AG04450 (cell line): ENCODE measurements at regions not wholly inside any gene's neighbourhood (a gene's known extent, or its start where the extent isn't known, plus 50 kb on each side); places are given as distances from the start of the nearest gene placed in this dataset.

ENCODE experiments used
- CTCF ChIA-PET: fragments of 300-600, 350-600 bp; formaldehyde crosslinking; extraction: SDS; loops from one replicate; lab custom pipeline; 2022; ENCODE audit warnings: antibody characterized with exemption, inconsistent platforms; lab: Charles Lee
- POLR2A ChIA-PET: fragments of 350-600 bp; formaldehyde crosslinking; extraction: SDS; loops from one replicate; lab custom pipeline; 2021; ENCODE audit warnings: antibody characterized with exemption, inconsistent platforms; lab: Yijun Ruan, JAX
- DNase-seq: peaks from one replicate; pipeline ENCODE4 v3.0.0-alpha.2; 2011; ENCODE audit warnings: low read depth, low spot score
- H3K27ac ChIP-seq: one replicate; pipeline ENCODE4 v1.5.1; 2012; ENCODE audit warnings: low read depth, low read length, control low read depth
- H3K27me3 ChIP-seq: one replicate; pipeline ENCODE4 v1.6.0; 2012; ENCODE audit warnings: low read length; ENCODE audit not compliant: control insufficient read depth, insufficient read depth
- H3K4me3 ChIP-seq: 2 replicates; pipeline ENCODE4 v1.5.1; 2011; ENCODE audit warnings: mild to moderate bottlenecking, low read depth, low read length, control low read depth
- H3K9me3 ChIP-seq: 2 replicates; pipeline ENCODE4 v1.5.1; 2012; ENCODE audit warnings: low read length; ENCODE audit not compliant: control insufficient read depth, insufficient read depth
- CTCF ChIP-seq: IDR thresholded peaks from 2 replicates; pipeline ENCODE4 v1.5.1; 2011; ENCODE audit warnings: low read depth, low read length, control low read depth, inconsistent platforms

- Histone ChIP-seq H3K27ac (no peak overlapping the region), H3K4me3 (no peak overlapping the region), H3K27me3 (no peaks in the 10 kb centered on the region), H3K9me3 (no peaks in the 10 kb centered on the region)
- ChIA-PET POLR2A (no interaction called here), CTCF (interaction anchor here (0.6 to 2.6 kb wide), 10 partner anchors 64 to 420 kb away, joined by 3 to 17 read pairs (median 4); no protein-coding TSS in a partner anchor)
- peak; percentile 7 for DNase-seq
- peak; percentile 71 for TF ChIP-seq CTCF
These were observed 253.1 kb upstream of the ADGRL4 start for GRCh38 chr1:79259390-79260336.

- DNase-seq = no peak
- H3K27me3 ChIP-seq = no peaks in the 10 kb centered on the region
- no peak overlapping the region for H3K4me3 ChIP-seq
- TF ChIP-seq CTCF = no peak
- H3K9me3 ChIP-seq = no peaks in the 10 kb centered on the region
- CTCF ChIA-PET = no interaction called here
- no peak overlapping the region for H3K27ac ChIP-seq
- POLR2A ChIA-PET = no interaction called here
These were observed 248.9 kb upstream of the ADGRL4 start for GRCh38 chr1:79255421-79255820.

DNA sequence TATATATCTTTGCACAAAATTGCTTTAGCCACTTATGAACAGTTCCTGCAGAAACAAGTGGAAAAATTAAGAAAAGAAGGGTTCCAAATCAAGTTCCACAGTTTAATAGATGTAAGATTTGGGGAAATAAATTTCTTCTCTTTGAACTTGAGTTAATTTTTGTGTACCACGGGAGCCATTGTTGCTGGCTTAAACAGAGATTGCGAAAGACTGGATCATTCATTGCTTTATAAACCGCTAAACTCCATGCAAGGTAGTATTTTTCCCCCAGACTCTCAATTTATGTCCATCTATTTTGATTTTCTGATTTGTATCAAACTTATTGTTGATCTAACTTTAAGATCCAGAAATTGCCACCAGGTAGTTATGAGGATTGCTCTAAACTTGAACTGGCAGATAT is 246.1 kb upstream of the ADGRL4 start:
- no peak overlapping the region for H3K27ac ChIP-seq
- no peaks in the 10 kb centered on the region for H3K27me3 ChIP-seq
- no peaks in the 10 kb centered on the region for H3K9me3 ChIP-seq
- ChIA-PET CTCF (no interaction called here), POLR2A (no interaction called here)
- no peak overlapping the region for H3K4me3 ChIP-seq
- DNase-seq = no peak
- TF ChIP-seq CTCF = no peak

- no peak for DNase-seq
- CTCF ChIA-PET = no interaction called here
- Histone ChIP-seq H3K27me3 (no peaks in the 10 kb centered on the region), H3K4me3 (no peak overlapping the region), H3K9me3 (no peaks in the 10 kb centered on the region; the same call in 1 of the 2 replicates), H3K27ac (no peak overlapping the region)
- TF ChIP-seq CTCF = no peak
- POLR2A ChIA-PET = no interaction called here
These were observed 233.3 kb upstream of the ADGRL4 start for GRCh38 chr1:79239840-79240239.

DNA sequence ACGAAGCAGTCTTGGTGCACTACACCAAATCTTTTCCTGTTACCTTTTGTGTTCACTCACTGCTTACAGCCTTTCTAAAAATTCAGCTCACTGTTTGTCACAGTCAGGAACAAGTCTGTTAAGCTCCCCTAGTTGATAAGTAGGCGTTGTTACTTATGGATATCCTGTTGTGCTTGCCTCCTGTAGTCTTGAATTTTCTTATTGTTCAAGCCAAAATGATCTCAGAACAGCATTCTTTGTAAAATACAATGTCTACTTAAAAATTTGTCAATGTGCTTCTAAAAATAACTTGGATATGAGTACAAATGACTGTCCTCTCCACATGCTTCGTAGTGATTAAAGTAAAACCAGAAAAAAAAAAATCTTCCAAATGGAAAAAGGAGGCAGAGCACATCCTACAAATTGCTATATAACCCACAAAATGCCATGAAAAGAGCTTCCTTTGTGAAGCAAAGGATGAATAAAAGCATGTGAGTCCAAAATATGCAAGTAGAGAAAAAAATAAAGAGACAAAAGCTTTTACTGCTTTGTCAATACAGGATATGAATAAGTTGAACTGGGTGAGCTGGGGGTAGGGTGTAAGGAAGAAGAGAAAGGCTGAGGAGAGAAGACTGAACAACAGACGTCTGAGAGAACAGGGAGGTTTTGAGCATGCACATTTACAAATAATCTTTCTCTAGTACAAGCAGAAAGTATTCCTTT is 228.9 kb upstream of the ADGRL4 start:
- no peak for TF ChIP-seq CTCF
- POLR2A ChIA-PET = no interaction called here
- no peaks in the 10 kb centered on the region; the same call in 1 of the 2 replicates for H3K9me3 ChIP-seq
- no peak overlapping the region for H3K4me3 ChIP-seq
- DNase-seq = no peak
- H3K27me3 ChIP-seq = no peaks in the 10 kb centered on the region
- no peak overlapping the region for H3K27ac ChIP-seq
- CTCF ChIA-PET = interaction anchor here (1.3 kb wide), 1 partner anchor 22 kb away, joined by 3 read pairs; no protein-coding TSS in a partner anchor
